SH-SY5Y (cell line): ENCODE measurements at regions not wholly inside any gene's neighbourhood (a gene's known extent, or its start where the extent isn't known, plus 50 kb on each side); places are given as distances from the start of the nearest gene placed in this dataset.

Experiments used
- GATA2 ChIP-seq: IDR thresholded peaks from 2 replicates; pipeline ENCODE4 v1.6.1; 2011; ENCODE audit warnings: mild to moderate bottlenecking, low read depth, low read length
- GATA3 ChIP-seq: IDR thresholded peaks from 2 replicates; pipeline ENCODE4 v1.6.1; 2011; ENCODE audit warnings: low read depth, mild to moderate bottlenecking, low read length, moderate library complexity

- TF ChIP-seq GATA2 (no peak), GATA3 (no peak)
Measured at GRCh38 chr2:11060376-11061169, 94.7 kb upstream of the SLC66A3 start.

- TF ChIP-seq GATA2 (no peak), GATA3 (no peak)
Measured at GRCh38 chr2:11065833-11066485, 89.3 kb upstream of the SLC66A3 start.

GRCh38 chr2:11067221-11068078 is 87.8 kb upstream of the SLC66A3 start:
- no peak for TF ChIP-seq GATA2
- no peak for TF ChIP-seq GATA3

GRCh38 chr2:11068079-11068741 is 87.1 kb upstream of the SLC66A3 start:
- TF ChIP-seq GATA2, result no peak
- no peak for TF ChIP-seq GATA3

- no peak for TF ChIP-seq GATA2
- TF ChIP-seq GATA3, result no peak
Measured at GRCh38 chr2:11068856-11069526, 86.3 kb upstream of the SLC66A3 start.

GRCh38 chr2:11069566-11070185 is 85.6 kb upstream of the SLC66A3 start:
- TF ChIP-seq GATA2, result no peak
- no peak for TF ChIP-seq GATA3

- no peak for TF ChIP-seq GATA2
- no peak for TF ChIP-seq GATA3
Measured at GRCh38 chr2:11071211-11071610, 84.1 kb upstream of the SLC66A3 start.

- TF ChIP-seq GATA3 (no peak), GATA2 (no peak)
Measured at GRCh38 chr2:11071939-11072338, 83.3 kb upstream of the SLC66A3 start.

- TF ChIP-seq GATA3 (no peak), GATA2 (no peak)
Measured at GRCh38 chr2:11072550-11072949, 82.7 kb upstream of the SLC66A3 start.

GRCh38 chr2:11073251-11073650 is 82.0 kb upstream of the SLC66A3 start:
- no peak for TF ChIP-seq GATA3
- no peak for TF ChIP-seq GATA2

- no peak for TF ChIP-seq GATA2
- no peak for TF ChIP-seq GATA3
Measured at GRCh38 chr2:11073776-11074175, 81.5 kb upstream of the SLC66A3 start.

GRCh38 chr2:11074246-11074820 is 80.9 kb upstream of the SLC66A3 start:
- no peak for TF ChIP-seq GATA2
- no peak for TF ChIP-seq GATA3

GRCh38 chr2:11075221-11075620 is 80.0 kb upstream of the SLC66A3 start:
- TF ChIP-seq GATA2 (no peak), GATA3 (no peak)

- no peak for TF ChIP-seq GATA3
Measured at GRCh38 chr2:11077411-11077810, 77.9 kb upstream of the SLC66A3 start.
